HCT116 (cell line): ENCODE measurements at regions not wholly inside any gene's neighbourhood (a gene's known extent, or its start where the extent isn't known, plus 50 kb on each side); places are given as distances from the start of the nearest gene placed in this dataset.

Source experiments
- ATAC-seq: fragments of 200-7000 bp; cut with Tn5 transposase; 2 replicates; pipeline ENCODE4 v1.9.1; 2020; ENCODE audit warnings: mild to moderate bottlenecking, moderate library complexity
- BruUV-seq: library from RNA; stranded (reverse); fragments of 400-500 nt; replicated peaks from 2 replicates; lab custom pipeline; 2021; lab: Mats Ljungman, UMichigan
- CTCF ChIA-PET: fragments of 300-600 bp; sonication (Branson Sonifier 250); formaldehyde crosslinking; loops from one replicate; lab custom pipeline; 2021; ENCODE audit warnings: antibody characterized with exemption; lab: Charles Lee
- POLR2A ChIA-PET: fragments of 300-600, 350-600 bp; sonication (Branson Sonifier 250); formaldehyde crosslinking; loops from one replicate; lab custom pipeline; 2021; ENCODE audit warnings: antibody characterized with exemption; lab: Charles Lee
- RAD21 ChIA-PET, 2 experiments: fragments of 300-600 bp; sonication (Branson Sonifier 250); formaldehyde crosslinking; loops; one replicate each; lab custom pipeline; 2023; ENCODE audit warnings: low total read pairs in 2 of 2; ENCODE audit not compliant: uncharacterized antibody in 2 of 2, unreplicated experiment in 2 of 2, low non-redundant PET in 1 of 2; lab: Charles Lee
- DNase-seq: peaks from one replicate; pipeline ENCODE4 v3.0.0-alpha.2; 2010; ENCODE audit warnings: low read depth, low spot score
- H2AFZ ChIP-seq: fragments of 200-600 bp; shearing (Covaris generic), sonication (generic); 2 replicates; pipeline ENCODE4 v1.6.1; 2017; ENCODE audit warnings: low read depth, mixed run types, mixed read lengths, antibody characterized with exemption, low read length; ENCODE audit not compliant: poor library complexity, severe bottlenecking
- H3K27ac ChIP-seq: 2 replicates; pipeline ENCODE4 v1.5.1; 2012; ENCODE audit warnings: low read depth, low read length
- H3K27me3 ChIP-seq: fragments of 200-600 bp; sonication (generic); 2 replicates; pipeline ENCODE4 v1.6.1; 2016; ENCODE audit warnings: mixed run types, low read length, mixed read lengths; ENCODE audit not compliant: insufficient read depth
- H3K36me3 ChIP-seq, 2 experiments: fragments of 200-500 bp in 1 of 2; fragments of 200-600 bp in 1 of 2; sonication (Bioruptor generic) in 1 of 2; sonication (generic) in 1 of 2; 2 replicates each; pipeline versions ENCODE4 v1.5.1 to v1.6.1; 2014 to 2016; ENCODE audit warnings: low read length in 2 of 2, inconsistent platforms in 1 of 2, mixed read lengths in 1 of 2, mixed run types in 1 of 2; ENCODE audit not compliant: insufficient read depth in 2 of 2, control insufficient read depth in 1 of 2
- H3K4me1 ChIP-seq, 2 experiments: fragments of 200-600 bp in 1 of 2; sonication (generic) in 1 of 2; 2 replicates each; pipeline versions ENCODE4 v1.5.1 to v1.6.1; 2012 to 2017; ENCODE audit warnings: low read length in 2 of 2, inconsistent platforms in 1 of 2, mild to moderate bottlenecking in 1 of 2, mixed read lengths in 1 of 2, mixed run types in 1 of 2, moderate library complexity in 1 of 2; ENCODE audit not compliant: insufficient read depth in 2 of 2, control insufficient read depth in 1 of 2
- H3K4me2 ChIP-seq: fragments of 200-600 bp; sonication (generic); 2 replicates; pipeline ENCODE4 v1.6.1; 2017; ENCODE audit warnings: mixed run types, low read length, mixed read lengths
- H3K4me3 ChIP-seq, 2 experiments: fragments of 200-600 bp in 1 of 2; sonication (generic) in 1 of 2; replicated peaks in 1 of 2; 2 replicates each; pipeline ENCODE4 v1.5.1; 2011 to 2016; ENCODE audit warnings: low read length in 2 of 2, control low read depth in 1 of 2, low read depth in 1 of 2, mild to moderate bottlenecking in 1 of 2, mixed read lengths in 1 of 2, mixed run types in 1 of 2
- H3K79me2 ChIP-seq: fragments of 200-600 bp; sonication (generic); 2 replicates; pipeline ENCODE4 v1.6.1; 2017; ENCODE audit warnings: mild to moderate bottlenecking, mixed run types, low read length, moderate library complexity, mixed read lengths; ENCODE audit not compliant: insufficient read depth
- H3K9ac ChIP-seq: fragments of 200-600 bp; sonication (generic); 2 replicates; pipeline ENCODE4 v1.6.1; 2016; ENCODE audit warnings: low read length, mixed read lengths
- H3K9me2 ChIP-seq: fragments of 200-600 bp; sonication (generic), shearing (Covaris generic); 2 replicates; pipeline ENCODE4 v1.6.1; 2017; ENCODE audit warnings: mixed run types, mild to moderate bottlenecking, moderate library complexity; ENCODE audit not compliant: insufficient read depth
- H3K9me3 ChIP-seq, 2 experiments: fragments of 200-500 bp in 1 of 2; fragments of 200-600 bp in 1 of 2; sonication (Bioruptor generic) in 1 of 2; sonication (generic) in 1 of 2; 2 replicates each; pipeline ENCODE4 v1.6.1; 2014 to 2017; ENCODE audit warnings: low read length in 2 of 2, mixed read lengths in 2 of 2, inconsistent platforms in 1 of 2, low read depth in 1 of 2, mild to moderate bottlenecking in 1 of 2, mixed run types in 1 of 2, moderate library complexity in 1 of 2; ENCODE audit not compliant: control insufficient read depth in 1 of 2, insufficient read depth in 1 of 2
- H4K20me1 ChIP-seq: fragments of 200-600 bp; sonication (generic), shearing (Covaris generic); 2 replicates; pipeline ENCODE4 v1.6.1; 2017; ENCODE audit warnings: mixed run types, mild to moderate bottlenecking, moderate library complexity; ENCODE audit not compliant: insufficient read depth
- EGR1 ChIP-seq: IDR thresholded peaks from 2 replicates; pipeline ENCODE4 v1.6.1; 2012; ENCODE audit warnings: low read depth
- ELF1 ChIP-seq: IDR thresholded peaks from 2 replicates; pipeline ENCODE4 v1.6.1; 2012; ENCODE audit warnings: low read depth, borderline replicate concordance
- EZH2phosphoT487 ChIP-seq: fragments of 200-600 bp; IDR thresholded peaks from 2 replicates; pipeline ENCODE4 v1.6.1; 2018; ENCODE audit warnings: antibody characterized with exemption, borderline replicate concordance
- JUND ChIP-seq: IDR thresholded peaks from 2 replicates; pipeline ENCODE4 v1.6.1; 2012
- POLR2A ChIP-seq: IDR thresholded peaks from 2 replicates; pipeline ENCODE4 v1.7.0; 2011; ENCODE audit warnings: borderline replicate concordance; ENCODE audit not compliant: insufficient read depth, insufficient read length; ENCODE audit errors: extremely low read depth
- RAD21 ChIP-seq: IDR thresholded peaks from 2 replicates; pipeline ENCODE4 v1.6.1; 2012; ENCODE audit warnings: low read depth, mild to moderate bottlenecking
- SIN3A ChIP-seq: IDR thresholded peaks from 2 replicates; pipeline ENCODE4 v1.6.1; 2012; ENCODE audit warnings: low read depth
- SRF ChIP-seq: IDR thresholded peaks from 2 replicates; pipeline ENCODE4 v1.6.1; 2012; ENCODE audit warnings: low read depth
- TCF7L2 ChIP-seq: IDR thresholded peaks from 2 replicates; pipeline ENCODE4 v1.7.0; 2011; ENCODE audit warnings: borderline replicate concordance, inconsistent platforms; ENCODE audit not compliant: insufficient read depth, insufficient read length; ENCODE audit errors: extremely low read depth
- YY1 ChIP-seq: IDR thresholded peaks from 2 replicates; pipeline ENCODE4 v1.6.1; 2011; ENCODE audit warnings: low read length, low read depth, moderate library complexity, mild to moderate bottlenecking; ENCODE audit not compliant: insufficient replicate concordance; ENCODE audit errors: extremely low read depth
- ZNF274 ChIP-seq: fragments of 200-500 bp; sonication (Bioruptor generic); IDR thresholded peaks from 2 replicates; pipeline ENCODE4 v1.6.1; 2014; ENCODE audit warnings: mild to moderate bottlenecking, low read depth, low read length, inconsistent platforms
- intact Hi-C: fragments of 100-400 bp; cut with micrococcal nuclease; formaldehyde crosslinking; loops from 2 replicates; pipeline ENCODE4 v1.10.0; 2022
- TF ChIP-seq, protein P1 (sequence below), 3 experiments: fragments of 200-600 bp in 1 of 3; sonication (generic) in 1 of 3; IDR thresholded peaks in 2 of 3; conservative IDR thresholded peaks in 1 of 3; 2 replicates each; pipeline ENCODE4 v1.5.1; 2012 to 2017; ENCODE audit warnings: low read depth in 2 of 3, low read length in 2 of 3, antibody characterized with exemption in 1 of 3, borderline replicate concordance in 1 of 3, control low read depth in 1 of 3, mild to moderate bottlenecking in 1 of 3, mixed read lengths in 1 of 3, mixed run types in 1 of 3, moderate library complexity in 1 of 3; ENCODE audit not compliant: insufficient read depth in 1 of 3
- TF ChIP-seq, protein P2 (sequence below): IDR thresholded peaks from 2 replicates; pipeline ENCODE4 v1.6.1; 2012

DNA sequence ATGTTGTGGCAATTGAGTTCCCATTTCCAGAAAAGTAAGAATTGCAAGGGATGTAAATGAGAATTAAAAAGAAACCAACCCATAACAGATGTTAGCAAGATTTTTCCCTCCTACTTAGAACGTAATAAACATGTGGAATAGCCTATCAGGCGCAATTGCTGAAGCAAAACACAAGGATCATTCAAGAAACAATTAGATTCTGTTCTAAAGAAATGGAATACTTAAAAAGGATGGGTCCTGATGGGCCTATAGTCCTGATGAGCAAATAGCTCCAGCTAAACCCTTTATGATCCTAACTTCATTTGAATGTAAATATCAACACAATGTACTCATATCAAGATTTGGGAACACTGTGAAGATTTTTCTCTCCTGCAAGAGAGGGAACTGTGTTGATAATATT is 771.0 kb upstream of the CDH7 start:
- H3K79me2 ChIP-seq, result no peaks in the 10 kb centered on the region
- H4K20me1 ChIP-seq, result no peaks in the 10 kb centered on the region
- no peak overlapping the region for H3K9ac ChIP-seq
- no peaks in the 10 kb centered on the region for H3K27me3 ChIP-seq
- H3K4me1 ChIP-seq, result no peaks in the 10 kb centered on the region
- ChIA-PET CTCF (no interaction called here), RAD21 (no interaction called here), POLR2A (no interaction called here)
- no peak overlapping the region for H3K4me2 ChIP-seq
- no TSS peak for BruUV-seq
- ATAC-seq (no peak), DNase-seq (no peak)
- no peak overlapping the region for H3K4me3 ChIP-seq
- H2AFZ ChIP-seq, result no peak overlapping the region
- intact Hi-C loops, result no loop called here
- no peaks in the 10 kb centered on the region for H3K36me3 ChIP-seq
- no peak overlapping the region for H3K27ac ChIP-seq
- TF ChIP-seq YY1, result no peak
- TF ChIP-seq RAD21, result no peak
- TF ChIP-seq TCF7L2, result no peak
- TF ChIP-seq EZH2phosphoT487, result no peak
- TF ChIP-seq POLR2A, result no peak
- TF ChIP-seq ZNF274, result no peak
- no peak for TF ChIP-seq JUND
- no peak for TF ChIP-seq ELF1
- TF ChIP-seq, protein P1, sequence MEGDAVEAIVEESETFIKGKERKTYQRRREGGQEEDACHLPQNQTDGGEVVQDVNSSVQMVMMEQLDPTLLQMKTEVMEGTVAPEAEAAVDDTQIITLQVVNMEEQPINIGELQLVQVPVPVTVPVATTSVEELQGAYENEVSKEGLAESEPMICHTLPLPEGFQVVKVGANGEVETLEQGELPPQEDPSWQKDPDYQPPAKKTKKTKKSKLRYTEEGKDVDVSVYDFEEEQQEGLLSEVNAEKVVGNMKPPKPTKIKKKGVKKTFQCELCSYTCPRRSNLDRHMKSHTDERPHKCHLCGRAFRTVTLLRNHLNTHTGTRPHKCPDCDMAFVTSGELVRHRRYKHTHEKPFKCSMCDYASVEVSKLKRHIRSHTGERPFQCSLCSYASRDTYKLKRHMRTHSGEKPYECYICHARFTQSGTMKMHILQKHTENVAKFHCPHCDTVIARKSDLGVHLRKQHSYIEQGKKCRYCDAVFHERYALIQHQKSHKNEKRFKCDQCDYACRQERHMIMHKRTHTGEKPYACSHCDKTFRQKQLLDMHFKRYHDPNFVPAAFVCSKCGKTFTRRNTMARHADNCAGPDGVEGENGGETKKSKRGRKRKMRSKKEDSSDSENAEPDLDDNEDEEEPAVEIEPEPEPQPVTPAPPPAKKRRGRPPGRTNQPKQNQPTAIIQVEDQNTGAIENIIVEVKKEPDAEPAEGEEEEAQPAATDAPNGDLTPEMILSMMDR (IDR thresholded peaks at IDR 0.05 in 2 of 3, conservative IDR thresholded peaks at IDR 0.05 in 1 of 3; ENCODE audit: borderline replicate concordance in 1 of 3, insufficient read depth in 1 of 3, low read depth in 2 of 3, low read length in 2 of 3), result no peak
- TF ChIP-seq EGR1, result no peak
- no peak for TF ChIP-seq SIN3A
- TF ChIP-seq, protein P2, sequence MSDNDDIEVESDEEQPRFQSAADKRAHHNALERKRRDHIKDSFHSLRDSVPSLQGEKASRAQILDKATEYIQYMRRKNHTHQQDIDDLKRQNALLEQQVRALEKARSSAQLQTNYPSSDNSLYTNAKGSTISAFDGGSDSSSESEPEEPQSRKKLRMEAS, result no peak
- TF ChIP-seq SRF, result no peak
- peaks cover 8 to 13% of the 10 kb centered on the region in 2 experiments; a peak in 2 of 4 replicates for H3K9me3 ChIP-seq
- H3K9me2 ChIP-seq, result no peaks in the 10 kb centered on the region
